22Rv1 (cell line): ENCODE measurements at regions not wholly inside any gene's neighbourhood (a gene's known extent, or its start where the extent isn't known, plus 50 kb on each side); places are given as distances from the start of the nearest gene placed in this dataset.

Experiments
- ZFX ChIP-seq: fragments of 450-650 bp; IDR thresholded peaks from 2 replicates; pipeline ENCODE4 v1.6.1; 2017; ENCODE audit warnings: antibody characterized with exemption, borderline replicate concordance
- TF ChIP-seq, protein P1 (sequence below): fragments of 450-650 bp; IDR thresholded peaks from 2 replicates; pipeline ENCODE4 v1.5.1; 2017; ENCODE audit warnings: mild to moderate bottlenecking

DNA sequence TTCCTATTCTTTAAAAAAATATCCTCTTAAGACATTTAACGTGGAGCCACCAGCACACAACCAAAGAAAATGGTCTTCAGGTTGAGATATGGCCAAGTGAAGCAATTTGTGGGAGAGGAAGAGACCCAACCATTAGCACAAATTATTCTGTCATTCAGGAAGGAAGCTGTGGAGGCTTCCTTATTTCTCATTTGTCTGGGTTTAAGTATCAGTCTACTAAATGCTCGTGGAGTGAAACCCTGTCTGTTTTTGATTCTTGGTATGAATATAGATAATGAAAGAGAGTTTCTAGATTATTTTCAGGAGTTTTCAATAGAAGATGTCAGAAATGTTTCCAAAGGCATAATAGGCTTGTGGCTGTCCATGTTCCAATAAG, 125.1 kb downstream of the GPR65 start:
- TF ChIP-seq, protein P1, sequence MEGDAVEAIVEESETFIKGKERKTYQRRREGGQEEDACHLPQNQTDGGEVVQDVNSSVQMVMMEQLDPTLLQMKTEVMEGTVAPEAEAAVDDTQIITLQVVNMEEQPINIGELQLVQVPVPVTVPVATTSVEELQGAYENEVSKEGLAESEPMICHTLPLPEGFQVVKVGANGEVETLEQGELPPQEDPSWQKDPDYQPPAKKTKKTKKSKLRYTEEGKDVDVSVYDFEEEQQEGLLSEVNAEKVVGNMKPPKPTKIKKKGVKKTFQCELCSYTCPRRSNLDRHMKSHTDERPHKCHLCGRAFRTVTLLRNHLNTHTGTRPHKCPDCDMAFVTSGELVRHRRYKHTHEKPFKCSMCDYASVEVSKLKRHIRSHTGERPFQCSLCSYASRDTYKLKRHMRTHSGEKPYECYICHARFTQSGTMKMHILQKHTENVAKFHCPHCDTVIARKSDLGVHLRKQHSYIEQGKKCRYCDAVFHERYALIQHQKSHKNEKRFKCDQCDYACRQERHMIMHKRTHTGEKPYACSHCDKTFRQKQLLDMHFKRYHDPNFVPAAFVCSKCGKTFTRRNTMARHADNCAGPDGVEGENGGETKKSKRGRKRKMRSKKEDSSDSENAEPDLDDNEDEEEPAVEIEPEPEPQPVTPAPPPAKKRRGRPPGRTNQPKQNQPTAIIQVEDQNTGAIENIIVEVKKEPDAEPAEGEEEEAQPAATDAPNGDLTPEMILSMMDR, result no peak
- TF ChIP-seq ZFX, result no peak
